ENCODE measurements at regions not wholly inside any gene's neighbourhood (a gene's known extent, or its start where the extent isn't known, plus 50 kb on each side); places are given as distances from the start of the nearest gene placed in this dataset.

DNA sequence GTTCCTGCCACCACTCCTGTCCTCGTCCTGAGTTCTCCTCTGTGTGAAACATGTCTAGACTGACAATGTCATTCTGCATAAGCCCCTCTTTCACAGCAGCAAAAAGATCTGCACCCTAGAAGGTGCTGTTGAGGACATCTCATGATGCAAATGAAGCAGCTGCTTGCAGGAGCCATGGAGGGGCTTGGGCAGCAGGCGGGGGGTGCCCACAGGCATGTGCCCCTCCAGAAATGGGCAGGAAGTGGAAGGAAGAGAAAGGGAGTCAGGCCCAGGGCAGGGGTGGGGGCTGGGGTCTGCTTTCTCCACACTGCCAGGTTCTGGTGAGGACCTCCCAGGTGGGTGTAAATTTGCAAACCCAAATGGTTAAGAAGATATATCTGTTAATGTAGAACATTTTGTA lies 54.5 kb upstream of the KCNMB1 start:
- no peaks in the 10 kb centered on the region for H3K9me3 Mint-ChIP-seq (ENCODE audit: low read depth, unreplicated experiment)
- H3K4me3 Mint-ChIP-seq (ENCODE audit: low read depth, unreplicated experiment) = no peak overlapping the region
- no peaks in the 10 kb centered on the region for H3K4me1 Mint-ChIP-seq (ENCODE audit: low read depth, unreplicated experiment)
- no TSS peak for BruUV-seq (replicated peaks)
- intact Hi-C loops (cut with micrococcal nuclease; ENCODE audit: unreplicated experiment) = no loop called here
- CTCF ChIA-PET = no interaction called here
- H3K36me3 Mint-ChIP-seq (ENCODE audit: insufficient read depth, unreplicated experiment) = no peaks in the 10 kb centered on the region
- DNase-seq = no peak
- peaks cover 39% of the 10 kb centered on the region for H3K27me3 Mint-ChIP-seq (ENCODE audit: unreplicated experiment)
- TF ChIP-seq, protein P1, sequence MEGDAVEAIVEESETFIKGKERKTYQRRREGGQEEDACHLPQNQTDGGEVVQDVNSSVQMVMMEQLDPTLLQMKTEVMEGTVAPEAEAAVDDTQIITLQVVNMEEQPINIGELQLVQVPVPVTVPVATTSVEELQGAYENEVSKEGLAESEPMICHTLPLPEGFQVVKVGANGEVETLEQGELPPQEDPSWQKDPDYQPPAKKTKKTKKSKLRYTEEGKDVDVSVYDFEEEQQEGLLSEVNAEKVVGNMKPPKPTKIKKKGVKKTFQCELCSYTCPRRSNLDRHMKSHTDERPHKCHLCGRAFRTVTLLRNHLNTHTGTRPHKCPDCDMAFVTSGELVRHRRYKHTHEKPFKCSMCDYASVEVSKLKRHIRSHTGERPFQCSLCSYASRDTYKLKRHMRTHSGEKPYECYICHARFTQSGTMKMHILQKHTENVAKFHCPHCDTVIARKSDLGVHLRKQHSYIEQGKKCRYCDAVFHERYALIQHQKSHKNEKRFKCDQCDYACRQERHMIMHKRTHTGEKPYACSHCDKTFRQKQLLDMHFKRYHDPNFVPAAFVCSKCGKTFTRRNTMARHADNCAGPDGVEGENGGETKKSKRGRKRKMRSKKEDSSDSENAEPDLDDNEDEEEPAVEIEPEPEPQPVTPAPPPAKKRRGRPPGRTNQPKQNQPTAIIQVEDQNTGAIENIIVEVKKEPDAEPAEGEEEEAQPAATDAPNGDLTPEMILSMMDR (IDR thresholded peaks at IDR 0.05; ENCODE audit: unreplicated experiment) = no peak
- H3K27ac Mint-ChIP-seq (ENCODE audit: unreplicated experiment) = no peak overlapping the region

DNA sequence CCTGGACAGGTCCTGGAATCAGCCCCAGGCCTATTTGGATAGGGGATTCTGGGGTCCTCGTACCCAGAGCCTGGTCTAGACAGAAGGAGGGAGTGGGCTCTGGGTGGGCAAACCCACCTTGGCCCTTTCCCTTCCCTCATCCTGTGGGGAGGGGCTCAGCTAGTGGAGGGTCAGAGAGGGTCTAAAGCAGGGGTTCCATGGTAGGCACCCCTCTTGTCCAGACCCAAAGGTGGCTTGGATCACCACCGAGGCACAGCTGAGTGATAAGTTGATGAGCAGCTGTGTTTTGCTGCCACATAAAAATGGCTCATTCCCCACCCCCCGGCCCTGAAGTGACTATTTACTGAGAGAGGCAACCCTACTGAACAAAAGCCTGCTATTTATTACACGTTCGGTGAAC lies 53.8 kb upstream of the KCNMB1 start:
- Mint-ChIP-seq H3K27me3 (ENCODE audit: unreplicated experiment) (peaks cover 34% of the 10 kb centered on the region), H3K9me3 (ENCODE audit: low read depth, unreplicated experiment) (no peaks in the 10 kb centered on the region), H3K27ac (ENCODE audit: unreplicated experiment) (no peak overlapping the region), H3K36me3 (ENCODE audit: insufficient read depth, unreplicated experiment) (no peaks in the 10 kb centered on the region), H3K4me1 (ENCODE audit: low read depth, unreplicated experiment) (no peaks in the 10 kb centered on the region), H3K4me3 (ENCODE audit: low read depth, unreplicated experiment) (no peak overlapping the region)
- no TSS peak for BruUV-seq (replicated peaks)
- CTCF ChIA-PET = no interaction called here
- TF ChIP-seq, protein P1 (IDR thresholded peaks at IDR 0.05; ENCODE audit: unreplicated experiment) = no peak
- no peak for DNase-seq
- intact Hi-C loops (cut with micrococcal nuclease; ENCODE audit: unreplicated experiment) = no loop called here

DNA sequence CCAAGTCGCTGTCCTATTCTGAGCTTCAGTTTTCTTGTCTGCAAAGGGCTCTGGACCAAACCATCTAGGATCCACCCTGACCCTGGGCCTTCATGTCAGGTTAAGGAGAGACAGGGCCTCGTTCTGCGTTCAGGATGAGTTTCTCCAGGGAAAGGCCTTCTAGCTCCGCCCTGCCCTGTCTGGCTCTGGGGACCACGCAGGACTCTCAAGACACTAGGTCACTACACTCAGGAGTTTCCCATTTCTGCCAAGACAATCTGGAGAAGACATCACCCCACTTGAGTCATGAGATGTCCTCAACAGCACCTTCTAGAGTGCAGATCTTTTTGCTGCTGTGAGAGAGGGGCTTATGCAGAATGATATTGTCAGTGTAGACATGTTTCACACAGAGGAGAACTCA lies 53.2 kb upstream of the KCNMB1 start:
- Mint-ChIP-seq H3K9me3 (ENCODE audit: low read depth, unreplicated experiment) (no peaks in the 10 kb centered on the region), H3K4me1 (ENCODE audit: low read depth, unreplicated experiment) (no peaks in the 10 kb centered on the region), H3K27me3 (ENCODE audit: unreplicated experiment) (peaks cover 28% of the 10 kb centered on the region), H3K36me3 (ENCODE audit: insufficient read depth, unreplicated experiment) (no peaks in the 10 kb centered on the region), H3K27ac (ENCODE audit: unreplicated experiment) (no peak overlapping the region), H3K4me3 (ENCODE audit: low read depth, unreplicated experiment) (no peak overlapping the region)
- TF ChIP-seq, protein P1 (IDR thresholded peaks at IDR 0.05; ENCODE audit: unreplicated experiment) = no peak
- CTCF ChIA-PET = no interaction called here
- no TSS peak for BruUV-seq (replicated peaks)
- DNase-seq = no peak
- intact Hi-C loops (cut with micrococcal nuclease; ENCODE audit: unreplicated experiment) = no loop called here

DNA sequence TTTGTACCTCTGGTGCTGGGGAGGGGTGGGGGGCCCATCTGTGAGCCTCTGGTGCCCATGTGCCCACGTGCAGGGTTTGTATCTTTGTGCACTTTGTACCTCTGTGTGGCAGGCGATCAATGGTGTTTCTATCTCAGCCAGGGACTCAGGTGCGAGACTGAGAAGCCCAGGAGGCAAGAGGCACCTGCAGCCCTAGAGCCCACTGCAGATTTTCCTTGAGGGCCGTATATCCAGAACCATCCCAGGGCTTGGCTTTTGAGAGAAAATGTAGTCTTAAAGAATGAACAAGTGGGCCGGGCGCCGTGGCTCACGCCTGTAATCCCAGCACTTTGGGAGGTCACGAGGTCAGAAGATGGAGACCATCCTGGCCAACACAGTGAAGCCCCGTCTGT lies 52.2 kb upstream of the KCNMB1 start:
- no peak for DNase-seq
- TF ChIP-seq, protein P1 (IDR thresholded peaks at IDR 0.05; ENCODE audit: unreplicated experiment) = no peak
- Mint-ChIP-seq H3K9me3 (ENCODE audit: low read depth, unreplicated experiment) (no peaks in the 10 kb centered on the region), H3K4me1 (ENCODE audit: low read depth, unreplicated experiment) (peaks cover 5% of the 10 kb centered on the region), H3K36me3 (ENCODE audit: insufficient read depth, unreplicated experiment) (no peaks in the 10 kb centered on the region), H3K27ac (ENCODE audit: unreplicated experiment) (no peak overlapping the region), H3K4me3 (ENCODE audit: low read depth, unreplicated experiment) (no peak overlapping the region), H3K27me3 (ENCODE audit: unreplicated experiment) (peaks cover 18% of the 10 kb centered on the region)
- no TSS peak for BruUV-seq (replicated peaks)
- intact Hi-C loops (cut with micrococcal nuclease; ENCODE audit: unreplicated experiment) = no loop called here
- CTCF ChIA-PET = interaction anchor here (0.7 kb wide), 1 partner anchor 178 kb away, joined by 5 read pairs; no protein-coding TSS in a partner anchor
